Neural cell (in vitro differentiated cells): ENCODE measurements at regions not wholly inside any gene's neighbourhood (a gene's known extent, or its start where the extent isn't known, plus 50 kb on each side); places are given as distances from the start of the nearest gene placed in this dataset.

ENCODE experiments used
- H2AFZ ChIP-seq: fragments of 200-600, 300-800 bp; sonication (generic), shearing (Covaris generic); 2 replicates; pipeline ENCODE4 v1.6.0; 2014; ENCODE audit warnings: low read depth, mild to moderate bottlenecking, antibody characterized with exemption, low read length, moderate library complexity
- H3F3A ChIP-seq: fragments of 200-600 bp; shearing (Covaris generic); 2 replicates; pipeline ENCODE4 v1.6.1; 2016; ENCODE audit warnings: mild to moderate bottlenecking, moderate library complexity, mixed read lengths, antibody characterized with exemption, low read length; ENCODE audit not compliant: insufficient read depth, poor library complexity, severe bottlenecking
- H3K27ac ChIP-seq: fragments of 200-600, 300-800 bp; sonication (generic), shearing (Covaris generic); 2 replicates; pipeline ENCODE4 v1.5.1; 2014; ENCODE audit warnings: mild to moderate bottlenecking, low read length, moderate library complexity
- H3K27me3 ChIP-seq: fragments of 300-800, 200-600 bp; sonication (generic), shearing (Covaris generic); 2 replicates; pipeline ENCODE4 v1.6.0; 2014; ENCODE audit warnings: mild to moderate bottlenecking, low read depth, low read length, moderate library complexity; ENCODE audit not compliant: insufficient read depth
- H3K36me3 ChIP-seq: fragments of 300-800, 200-600 bp; sonication (generic), shearing (Covaris generic); 2 replicates; pipeline ENCODE4 v1.5.1; 2014; ENCODE audit warnings: mild to moderate bottlenecking, antibody characterized with exemption, low read length, moderate library complexity; ENCODE audit not compliant: insufficient read depth
- H3K4me2 ChIP-seq: fragments of 300-800, 200-600 bp; sonication (generic), shearing (Covaris generic); 2 replicates; pipeline ENCODE4 v1.6.0; 2014; ENCODE audit warnings: mild to moderate bottlenecking, low read length
- H3K4me3 ChIP-seq: fragments of 300-800, 200-600 bp; sonication (generic), shearing (Covaris generic); 2 replicates; pipeline ENCODE4 v1.5.1; 2014; ENCODE audit warnings: mild to moderate bottlenecking, low read length, moderate library complexity
- H3K79me2 ChIP-seq: fragments of 200-600 bp; shearing (Covaris generic); replicated peaks from 2 replicates; pipeline ENCODE4 v1.6.0; 2014; ENCODE audit warnings: mild to moderate bottlenecking, low read length, moderate library complexity; ENCODE audit not compliant: insufficient read depth
- H3K9ac ChIP-seq: fragments of 300-800, 200-600 bp; sonication (generic), shearing (Covaris generic); 2 replicates; pipeline ENCODE4 v1.6.1; 2016; ENCODE audit warnings: mild to moderate bottlenecking, low read length, mixed read lengths
- H3K9me2 ChIP-seq: fragments of 200-600 bp; shearing (Covaris generic); 2 replicates; pipeline ENCODE4 v1.6.1; 2016; ENCODE audit warnings: mild to moderate bottlenecking, low read length, mixed read lengths; ENCODE audit not compliant: insufficient read depth
- H3K9me3 ChIP-seq: fragments of 200-600, 300-800 bp; sonication (generic), shearing (Covaris generic); 2 replicates; pipeline ENCODE4 v1.6.1; 2016; ENCODE audit warnings: mild to moderate bottlenecking, mixed run types, low read length, moderate library complexity, mixed read lengths
- H4K20me1 ChIP-seq: fragments of 200-600 bp; shearing (Covaris generic); 2 replicates; pipeline ENCODE4 v1.6.1; 2016; ENCODE audit warnings: mild to moderate bottlenecking, mixed run types; ENCODE audit not compliant: insufficient read depth
- CTCF ChIP-seq: fragments of 450-650 bp; IDR thresholded peaks from 2 replicates; pipeline ENCODE4 v1.5.1; 2014; ENCODE audit warnings: antibody characterized with exemption, mild to moderate bottlenecking, moderate library complexity; ENCODE audit not compliant: poor library complexity, severe bottlenecking
- EP300 ChIP-seq: fragments of 450-650 bp; conservative IDR thresholded peaks from 2 replicates; pipeline ENCODE4 v1.6.1; 2014; ENCODE audit warnings: antibody characterized with exemption, mild to moderate bottlenecking, moderate library complexity; ENCODE audit not compliant: poor library complexity, severe bottlenecking
- EZH2 ChIP-seq: fragments of 200-600, 300-800 bp; shearing (Covaris generic), sonication (generic); IDR thresholded peaks from 2 replicates; pipeline ENCODE4 v1.6.1; 2014; ENCODE audit warnings: antibody characterized with exemption, low read length, borderline replicate concordance, mild to moderate bottlenecking; ENCODE audit not compliant: insufficient read depth, poor library complexity, severe bottlenecking
- MXI1 ChIP-seq: fragments of 450-650 bp; conservative IDR thresholded peaks from 2 replicates; pipeline ENCODE4 v1.6.1; 2014; ENCODE audit warnings: antibody characterized with exemption, mild to moderate bottlenecking; ENCODE audit not compliant: poor library complexity, severe bottlenecking
- POLR2AphosphoS5 ChIP-seq: IDR thresholded peaks from 2 replicates; pipeline ENCODE4 v1.6.1; 2012
- RAD21 ChIP-seq: fragments of 450-650 bp; conservative IDR thresholded peaks from 2 replicates; pipeline ENCODE4 v1.6.1; 2014; ENCODE audit warnings: antibody characterized with exemption, mild to moderate bottlenecking, moderate library complexity
- REST ChIP-seq: IDR thresholded peaks from 2 replicates; pipeline ENCODE4 v1.6.1; 2012; ENCODE audit warnings: borderline replicate concordance
- SMC3 ChIP-seq: fragments of 450-650 bp; conservative IDR thresholded peaks from 2 replicates; pipeline ENCODE4 v1.6.1; 2014; ENCODE audit warnings: antibody characterized with exemption, mild to moderate bottlenecking, moderate library complexity; ENCODE audit not compliant: poor library complexity
- TAF1 ChIP-seq: IDR thresholded peaks from 2 replicates; pipeline ENCODE4 v1.6.1; 2012; ENCODE audit warnings: low read depth

GRCh38 chr11:92002568-92002967 lies 222.1 kb upstream of the FAT3 start:
- no peak for TF ChIP-seq MXI1
- TF ChIP-seq EZH2, result no peak
- TF ChIP-seq CTCF, result no peak
- TF ChIP-seq RAD21, result no peak
- TF ChIP-seq REST, result no peak
- TF ChIP-seq SMC3, result no peak
- no peak for TF ChIP-seq EP300
- TF ChIP-seq TAF1, result no peak
- TF ChIP-seq POLR2AphosphoS5, result no peak
- Histone ChIP-seq H3K4me2 (no peak overlapping the region), H4K20me1 (no peaks in the 10 kb centered on the region), H2AFZ (no peak overlapping the region), H3K9ac (no peak overlapping the region), H3K4me3 (no peak overlapping the region), H3K27ac (no peak overlapping the region), H3K36me3 (no peaks in the 10 kb centered on the region), H3K9me3 (no peaks in the 10 kb centered on the region), H3F3A (no peaks in the 10 kb centered on the region), H3K27me3 (no peaks in the 10 kb centered on the region), H3K79me2 (no peaks in the 10 kb centered on the region), H3K9me2 (no peaks in the 10 kb centered on the region)

GRCh38 chr11:91998481-91998880 lies 226.1 kb upstream of the FAT3 start:
- Histone ChIP-seq H3K9me3 (no peaks in the 10 kb centered on the region), H3K9me2 (no peaks in the 10 kb centered on the region), H3K27ac (no peak overlapping the region), H3K4me2 (no peak overlapping the region), H3K9ac (no peak overlapping the region), H4K20me1 (no peaks in the 10 kb centered on the region), H3K79me2 (no peaks in the 10 kb centered on the region), H3K36me3 (no peaks in the 10 kb centered on the region), H3K27me3 (no peaks in the 10 kb centered on the region), H2AFZ (no peak overlapping the region), H3K4me3 (no peak overlapping the region), H3F3A (no peaks in the 10 kb centered on the region)
- TF ChIP-seq RAD21 (no peak), POLR2AphosphoS5 (no peak), SMC3 (no peak), MXI1 (no peak), CTCF (no peak), EZH2 (no peak), EP300 (no peak), REST (no peak), TAF1 (no peak)
